Epithelial cell of esophagus (primary cell): ENCODE measurements at regions not wholly inside any gene's neighbourhood (a gene's known extent, or its start where the extent isn't known, plus 50 kb on each side); places are given as distances from the start of the nearest gene placed in this dataset.

Experiments
- DNase-seq: peaks from one replicate; pipeline ENCODE4 v3.0.0; 2010; ENCODE audit warnings: low read depth
- H3K4me3 ChIP-seq: 2 replicates; pipeline ENCODE4 v1.5.1; 2011; ENCODE audit warnings: mild to moderate bottlenecking, low read length, control low read depth
- CTCF ChIP-seq: IDR thresholded peaks from 2 replicates; pipeline ENCODE4 v1.5.1; 2011; ENCODE audit warnings: low read depth, mild to moderate bottlenecking, low read length, control low read depth, inconsistent platforms; ENCODE audit not compliant: insufficient read depth; ENCODE audit errors: missing control alignments

GRCh38 chr5:15267966-15268365 lies 232.0 kb upstream of the FBXL7 start:
- H3K4me3 ChIP-seq = no peak overlapping the region
- no peak for TF ChIP-seq CTCF
- DNase-seq = no peak

- no peak for TF ChIP-seq CTCF
- no peak overlapping the region for H3K4me3 ChIP-seq
- DNase-seq = no peak
Observed at GRCh38 chr5:15266841-15267240, 233.1 kb upstream of the FBXL7 start.

DNA sequence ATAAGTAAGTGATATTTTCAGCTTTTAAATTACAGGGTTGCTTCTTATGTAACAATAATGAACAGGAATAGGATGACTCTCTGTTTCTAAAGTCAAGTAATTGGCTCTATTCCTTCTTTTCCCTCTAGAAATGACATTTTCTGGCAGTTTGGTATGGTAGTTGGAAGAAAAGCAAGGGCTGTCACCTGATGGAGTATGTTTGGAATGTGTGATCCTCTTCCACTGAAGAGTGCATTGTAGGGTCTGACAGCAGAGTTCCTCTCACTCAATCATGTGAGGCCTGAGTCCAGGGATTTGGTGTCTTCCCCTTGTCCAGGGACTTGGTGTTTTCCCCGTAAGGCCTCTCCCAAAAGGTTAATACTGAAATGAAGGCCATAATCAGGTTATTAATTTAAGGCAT lies 233.8 kb upstream of the FBXL7 start:
- DNase-seq = no peak
- no peak overlapping the region for H3K4me3 ChIP-seq
- no peak for TF ChIP-seq CTCF

- no peak overlapping the region for H3K4me3 ChIP-seq
- no peak for TF ChIP-seq CTCF
- DNase-seq = no peak
Observed at GRCh38 chr5:15263942-15264341, 236.0 kb upstream of the FBXL7 start.

- no peak for TF ChIP-seq CTCF
- DNase-seq = no peak
- no peak overlapping the region for H3K4me3 ChIP-seq
Observed at GRCh38 chr5:15263406-15263805, 236.6 kb upstream of the FBXL7 start.

DNA sequence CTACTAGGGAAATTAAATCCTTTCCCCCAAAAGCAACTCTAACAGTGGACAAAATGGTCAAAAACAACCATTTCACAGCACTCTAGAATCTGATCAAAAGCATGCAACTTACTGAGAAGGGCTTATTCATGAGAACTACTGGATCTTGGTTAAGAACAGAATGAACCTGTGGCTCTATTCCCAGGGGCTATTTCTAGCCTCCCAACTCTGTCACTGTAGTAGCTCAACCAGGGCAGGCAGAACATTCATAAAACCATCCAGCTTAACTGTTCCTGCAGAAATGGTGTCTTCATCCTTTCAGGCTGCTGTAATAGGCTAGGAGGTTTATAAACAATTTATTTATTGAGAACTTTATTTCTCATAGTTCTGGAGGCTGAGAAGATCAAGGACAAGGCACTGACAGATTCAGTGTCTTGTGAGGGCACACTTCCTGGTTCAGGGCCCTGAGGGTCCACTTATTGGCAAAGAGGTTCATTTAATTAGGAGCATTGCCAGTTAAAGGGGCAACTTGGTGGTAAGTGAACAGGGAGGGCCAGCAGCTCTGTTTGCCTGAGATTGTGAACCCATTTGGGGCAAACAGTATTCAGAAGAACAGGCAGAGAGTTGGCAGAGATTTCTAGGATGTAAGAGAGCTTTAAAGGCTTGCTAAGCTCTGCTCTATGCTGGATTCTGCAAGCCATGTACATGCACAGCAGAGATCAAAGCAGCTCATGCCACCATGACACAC lies 238.5 kb upstream of the FBXL7 start:
- TF ChIP-seq CTCF = no peak
- H3K4me3 ChIP-seq = no peak overlapping the region
- no peak for DNase-seq
